H1 (cell line): ENCODE measurements at regions not wholly inside any gene's neighbourhood (a gene's known extent, or its start where the extent isn't known, plus 50 kb on each side); places are given as distances from the start of the nearest gene placed in this dataset.
A peak's percentile ranks its signal among the peaks of the same experiment; 100 is the strongest.

Experiments used
- CTCF ChIA-PET: fragments of 300-600 bp; sonication (Branson Sonifier 250); formaldehyde crosslinking; loops from one replicate; lab custom pipeline; 2021; ENCODE audit not compliant: partially characterized antibody; lab: Charles Lee
- POLR2A ChIA-PET: fragments of 300-600 bp; sonication (Branson Sonifier 250); formaldehyde crosslinking; loops from one replicate; lab custom pipeline; 2021; ENCODE audit warnings: inconsistent platforms; ENCODE audit not compliant: partially characterized antibody; lab: Charles Lee
- DNase-seq, 2 experiments: peaks; one replicate each; pipeline versions ENCODE4 v3.0.0 to v3.0.0-alpha.2; 2010 to 2022; ENCODE audit warnings: low spot score in 2 of 2, low read depth in 1 of 2, mixed read lengths in 1 of 2
- FAIRE-seq: peaks from 2 replicates; lab custom pipeline; 2011; peaks lifted over from hg19 to GRCh38; lab: Jason Lieb, UNC
- H2AFZ ChIP-seq: 2 replicates; pipeline ENCODE4 v1.8.1; 2012; ENCODE audit warnings: low read length, inconsistent platforms
- H2AK5ac ChIP-seq: 2 replicates; pipeline ENCODE4 v1.6.1; 2013; ENCODE audit warnings: low read depth, low read length
- H2BK120ac ChIP-seq: replicated peaks from 2 replicates; pipeline ENCODE3; 2013; ENCODE audit warnings: low read depth, low read length, inconsistent platforms
- H2BK12ac ChIP-seq: 2 replicates; pipeline ENCODE4 v1.6.1; 2013; ENCODE audit warnings: low read depth, low read length
- H2BK15ac ChIP-seq: 2 replicates; pipeline ENCODE4 v1.6.1; 2013; ENCODE audit warnings: low read length
- H2BK20ac ChIP-seq: 2 replicates; pipeline ENCODE4 v1.6.1; 2013; ENCODE audit warnings: low read length
- H2BK5ac ChIP-seq: 2 replicates; pipeline ENCODE4 v1.6.1; 2013; ENCODE audit warnings: low read depth, low read length
- H3K14ac ChIP-seq: 2 replicates; pipeline ENCODE4 v1.6.1; 2013; ENCODE audit warnings: inconsistent platforms; ENCODE audit not compliant: insufficient read length
- H3K18ac ChIP-seq: 2 replicates; pipeline ENCODE4 v1.6.1; 2013; ENCODE audit warnings: low read length; ENCODE audit errors: extremely low read depth
- H3K23ac ChIP-seq: 2 replicates; pipeline ENCODE4 v1.6.1; 2013; ENCODE audit warnings: inconsistent platforms; ENCODE audit not compliant: insufficient read length
- H3K23me2 ChIP-seq: 2 replicates; pipeline ENCODE4 v1.6.1; 2013; ENCODE audit warnings: low read depth, low read length
- H3K27ac ChIP-seq: 2 replicates; pipeline ENCODE4 v1.6.1; 2011; ENCODE audit warnings: low read depth, low read length, inconsistent platforms
- H3K27me3 ChIP-seq, 4 experiments: replicated peaks in 1 of 4; 1 replicate in 1 of 4; 2 replicates in 3 of 4; pipeline versions ENCODE4 v1.6.1 to v1.8.1; 2011 to 2013; ENCODE audit warnings: low read length in 3 of 4, mild to moderate bottlenecking in 3 of 4, inconsistent platforms in 2 of 4, mixed read lengths in 2 of 4, moderate library complexity in 1 of 4; ENCODE audit not compliant: control insufficient read depth in 3 of 4, insufficient read depth in 3 of 4; ENCODE audit errors: extremely low read depth in 1 of 4
- H3K36me3 ChIP-seq, 4 experiments: 2 replicates each; pipeline versions ENCODE4 v1.6.1 to v1.8.1; 2011 to 2013; ENCODE audit warnings: mild to moderate bottlenecking in 4 of 4, low read length in 3 of 4, moderate library complexity in 2 of 4, control low read depth in 1 of 4, inconsistent platforms in 1 of 4; ENCODE audit not compliant: insufficient read depth in 4 of 4, control insufficient read depth in 2 of 4
- H3K4ac ChIP-seq: replicated peaks from 2 replicates; pipeline ENCODE3; 2013; ENCODE audit warnings: low read length, low read depth, mixed read lengths, inconsistent platforms; ENCODE audit not compliant: insufficient read length
- H3K4me1 ChIP-seq, 4 experiments: replicated peaks in 1 of 4; 1 replicate in 1 of 4; 2 replicates in 3 of 4; pipeline versions ENCODE4 v1.6.1 to v1.8.1; 2011 to 2013; ENCODE audit warnings: low read length in 3 of 4, inconsistent platforms in 2 of 4, mixed read lengths in 1 of 4; ENCODE audit not compliant: insufficient read depth in 4 of 4, control insufficient read depth in 3 of 4
- H3K4me2 ChIP-seq, 2 experiments: 2 replicates each; pipeline versions ENCODE4 v1.6.1 to v1.8.1; 2011 to 2013; ENCODE audit warnings: low read depth in 2 of 2, low read length in 2 of 2, control low read depth in 1 of 2, inconsistent platforms in 1 of 2, mild to moderate bottlenecking in 1 of 2; ENCODE audit not compliant: insufficient read depth in 1 of 2
- H3K4me3 ChIP-seq, 4 experiments: fragments of 200-600, 300-600 bp in 1 of 4; sonication (generic), shearing (Covaris generic), sonication (Bioruptor Twin) in 1 of 4; 2 replicates each; pipeline versions ENCODE4 v1.5.1 to v1.8.1; 2011 to 2016; ENCODE audit warnings: low read length in 4 of 4, low read depth in 3 of 4, control low read depth in 2 of 4, inconsistent platforms in 2 of 4, mild to moderate bottlenecking in 2 of 4, mixed read lengths in 1 of 4, moderate library complexity in 1 of 4; ENCODE audit not compliant: insufficient read depth in 2 of 4; ENCODE audit errors: extremely low read depth in 1 of 4
- H3K56ac ChIP-seq: replicated peaks from 2 replicates; pipeline ENCODE3; 2013; ENCODE audit warnings: low read depth, mild to moderate bottlenecking, mixed read lengths, low read length, inconsistent platforms; ENCODE audit not compliant: insufficient read length
- H3K79me1 ChIP-seq: 2 replicates; pipeline ENCODE4 v1.6.1; 2013; ENCODE audit warnings: low read depth, low read length, control low read depth
- H3K79me2 ChIP-seq, 2 experiments: 2 replicates each; pipeline versions ENCODE4 v1.6.1 to v1.8.1; 2012 to 2013; ENCODE audit warnings: low read length in 2 of 2, mild to moderate bottlenecking in 2 of 2, inconsistent platforms in 1 of 2; ENCODE audit not compliant: insufficient read depth in 2 of 2, control insufficient read depth in 1 of 2
- H3K9ac ChIP-seq, 4 experiments: replicated peaks in 1 of 4; 1 replicate in 1 of 4; 2 replicates in 3 of 4; pipeline versions ENCODE4 v1.6.1 to v1.8.1; 2011 to 2013; ENCODE audit warnings: low read depth in 3 of 4, low read length in 3 of 4, control low read depth in 2 of 4, mild to moderate bottlenecking in 2 of 4, moderate library complexity in 2 of 4, inconsistent platforms in 1 of 4; ENCODE audit errors: extremely low read depth in 1 of 4
- H3K9me3 ChIP-seq, 2 experiments: 2 replicates each; pipeline versions ENCODE4 v1.6.1 to v1.8.1; 2012 to 2013; ENCODE audit warnings: mild to moderate bottlenecking in 2 of 2, moderate library complexity in 2 of 2, control low read depth in 1 of 2, inconsistent platforms in 1 of 2, low read depth in 1 of 2, low read length in 1 of 2, mixed read lengths in 1 of 2; ENCODE audit not compliant: insufficient read depth in 2 of 2
- H4K20me1 ChIP-seq, 2 experiments: replicated peaks in 1 of 2; 2 replicates each; pipeline versions ENCODE3 to v1.8.1; 2011 to 2013; ENCODE audit warnings: inconsistent platforms in 2 of 2, low read length in 2 of 2, mild to moderate bottlenecking in 1 of 2; ENCODE audit not compliant: insufficient read depth in 2 of 2, control insufficient read depth in 1 of 2
- H4K5ac ChIP-seq: 2 replicates; pipeline ENCODE4 v1.6.1; 2013; ENCODE audit warnings: low read length, low read depth, mixed read lengths, inconsistent platforms; ENCODE audit not compliant: insufficient read length
- H4K8ac ChIP-seq: 2 replicates; pipeline ENCODE4 v1.8.0; 2013; ENCODE audit warnings: mild to moderate bottlenecking, moderate library complexity, low read length, inconsistent platforms; ENCODE audit not compliant: insufficient read depth; ENCODE audit errors: extremely low read depth
- H4K91ac ChIP-seq: replicated peaks from 2 replicates; pipeline ENCODE3; 2013; ENCODE audit warnings: low read length, mixed read lengths, inconsistent platforms; ENCODE audit not compliant: insufficient read length
- EGR1 ChIP-seq: IDR thresholded peaks from 2 replicates; pipeline ENCODE4 v1.6.1; 2011; ENCODE audit warnings: low read depth, low read length, borderline replicate concordance
- SAP30 ChIP-seq: fragments of 300-600 bp; sonication (generic); IDR thresholded peaks from 2 replicates; pipeline ENCODE4 v1.7.1; 2012; ENCODE audit warnings: low read length, moderate library complexity, mild to moderate bottlenecking, inconsistent platforms; ENCODE audit not compliant: insufficient read depth, insufficient replicate concordance
- SP4 ChIP-seq: IDR thresholded peaks from 2 replicates; pipeline ENCODE4 v1.6.1; 2012; ENCODE audit warnings: low read length, inconsistent platforms
- TEAD4 ChIP-seq: IDR thresholded peaks from 2 replicates; pipeline ENCODE4 v1.6.1; 2012; ENCODE audit warnings: low read depth, low read length, inconsistent platforms, mixed read lengths
- WGBS, 2 experiments: shearing (Covaris generic) in 1 of 2; methylation state at CpG; one replicate each; pipeline versions ENCODE4 v1.1.6 to v1.1.7; 2013 to 2015; ENCODE audit warnings: low lambda C conversion rate in 2 of 2, mixed read lengths in 2 of 2, inconsistent platforms in 1 of 2, low coverage in 1 of 2, missing lambda C conversion rate in 1 of 2; ENCODE audit not compliant: insufficient replicate concordance in 2 of 2, insufficient coverage in 1 of 2, insufficient read length in 1 of 2; ENCODE audit errors: extremely low coverage in 1 of 2, missing lambda C conversion rate in 1 of 2; 5-methylcytosine and 5-hydroxymethylcytosine counted together
- TF ChIP-seq, protein P1 (sequence below): IDR thresholded peaks from 2 replicates; pipeline ENCODE4 v1.6.1; 2012; ENCODE audit warnings: inconsistent platforms

DNA sequence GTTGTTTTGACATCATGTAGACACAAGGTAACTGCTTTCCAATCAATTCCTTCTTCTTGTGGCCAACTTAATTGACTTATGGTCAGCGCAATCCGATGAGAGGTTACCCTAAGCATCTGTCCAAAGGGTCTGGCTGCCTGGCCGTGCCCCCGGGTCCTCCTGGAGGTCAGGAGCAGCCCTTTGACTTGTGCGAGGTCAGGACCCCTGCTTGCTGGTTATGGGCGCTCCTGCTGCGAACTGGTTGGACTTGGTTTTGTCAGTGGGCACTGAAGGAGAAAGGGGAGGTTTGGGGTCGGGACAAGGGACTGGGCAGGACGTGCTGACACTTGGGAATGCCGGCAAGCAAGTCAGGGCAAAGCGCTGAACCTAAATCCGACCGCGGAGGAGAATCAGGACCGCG lies 215.6 kb downstream of the QKI start:
- Histone ChIP-seq H3K9me3 (peaks cover 3 to 12% of the 10 kb centered on the region in 2 experiments; a peak in 1 of 4 replicates), H4K20me1 (no peaks in the 10 kb centered on the region), H3K79me1 (no peaks in the 10 kb centered on the region), H3K23me2 (no peaks in the 10 kb centered on the region), H3K27me3 (no peaks in the 10 kb centered on the region), H4K5ac (no peak overlapping the region), H4K91ac (no peak overlapping the region), H3K4me2 (no peak overlapping the region), H4K8ac (no peak overlapping the region), H3K14ac (no peak overlapping the region), H2BK5ac (no peak overlapping the region), H3K4me3 (no peak overlapping the region), H3K18ac (0 out of 2 replicates have a peak overlapping the region, but pooled peaks have one; percentile 32), H2BK12ac (no peak overlapping the region), H2BK120ac (no peak overlapping the region), H3K4ac (no peak overlapping the region), H3K79me2 (no peaks in the 10 kb centered on the region), H2BK15ac (no peak overlapping the region), H3K9ac (no peak overlapping the region), H3K36me3 (no peaks in the 10 kb centered on the region), H3K4me1 (peaks cover 0 to 9% (median 5%) of the 10 kb centered on the region in 4 experiments; a peak in 4 of 7 replicates), H3K23ac (no peak overlapping the region), H3K56ac (no peak overlapping the region), H2AK5ac (no peak overlapping the region), H2BK20ac (no peak overlapping the region), H2AFZ (no peak overlapping the region; the same call in 1 of the 2 replicates), H3K27ac (no peak overlapping the region)
- FAIRE-seq (no peak), DNase-seq (no peak)
- ChIA-PET CTCF (no interaction called here), POLR2A (no interaction called here)
- TF ChIP-seq EGR1 (no peak), SAP30 (no peak), TEAD4 (no peak), SP4 (no peak)
- TF ChIP-seq, protein P1, sequence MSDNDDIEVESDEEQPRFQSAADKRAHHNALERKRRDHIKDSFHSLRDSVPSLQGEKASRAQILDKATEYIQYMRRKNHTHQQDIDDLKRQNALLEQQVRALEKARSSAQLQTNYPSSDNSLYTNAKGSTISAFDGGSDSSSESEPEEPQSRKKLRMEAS: no peak
- WGBS, 2 experiments: 96% methylated on average over 16 of the region's 16 CpGs; no CpG with 5 or more reads in 1 of the 2 experiments
